ENCODE measurements at regions not wholly inside any gene's neighbourhood (a gene's known extent, or its start where the extent isn't known, plus 50 kb on each side); places are given as distances from the start of the nearest gene placed in this dataset.

GRCh38 chr3:157692468-157692867 is 189.3 kb upstream of the VEPH1 start:
- DNase-seq (ENCODE audit: low read depth) = no peak
- TF ChIP-seq, protein P1, sequence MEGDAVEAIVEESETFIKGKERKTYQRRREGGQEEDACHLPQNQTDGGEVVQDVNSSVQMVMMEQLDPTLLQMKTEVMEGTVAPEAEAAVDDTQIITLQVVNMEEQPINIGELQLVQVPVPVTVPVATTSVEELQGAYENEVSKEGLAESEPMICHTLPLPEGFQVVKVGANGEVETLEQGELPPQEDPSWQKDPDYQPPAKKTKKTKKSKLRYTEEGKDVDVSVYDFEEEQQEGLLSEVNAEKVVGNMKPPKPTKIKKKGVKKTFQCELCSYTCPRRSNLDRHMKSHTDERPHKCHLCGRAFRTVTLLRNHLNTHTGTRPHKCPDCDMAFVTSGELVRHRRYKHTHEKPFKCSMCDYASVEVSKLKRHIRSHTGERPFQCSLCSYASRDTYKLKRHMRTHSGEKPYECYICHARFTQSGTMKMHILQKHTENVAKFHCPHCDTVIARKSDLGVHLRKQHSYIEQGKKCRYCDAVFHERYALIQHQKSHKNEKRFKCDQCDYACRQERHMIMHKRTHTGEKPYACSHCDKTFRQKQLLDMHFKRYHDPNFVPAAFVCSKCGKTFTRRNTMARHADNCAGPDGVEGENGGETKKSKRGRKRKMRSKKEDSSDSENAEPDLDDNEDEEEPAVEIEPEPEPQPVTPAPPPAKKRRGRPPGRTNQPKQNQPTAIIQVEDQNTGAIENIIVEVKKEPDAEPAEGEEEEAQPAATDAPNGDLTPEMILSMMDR (IDR thresholded peaks at IDR 0.05; ENCODE audit: insufficient read depth, low read depth, low read length, missing control alignments) = no peak
- no peak overlapping the region for H3K4me3 ChIP-seq (ENCODE audit: low read length)

- no peak for DNase-seq (ENCODE audit: low read depth)
- no peak overlapping the region for H3K4me3 ChIP-seq (ENCODE audit: low read length)
- TF ChIP-seq, protein P1 (IDR thresholded peaks at IDR 0.05; ENCODE audit: insufficient read depth, low read depth, low read length, missing control alignments) = no peak
Measured at GRCh38 chr3:157683668-157684067, 180.5 kb upstream of the VEPH1 start.

- TF ChIP-seq, protein P1 (IDR thresholded peaks at IDR 0.05; ENCODE audit: insufficient read depth, low read depth, low read length, missing control alignments) = no peak
- DNase-seq (ENCODE audit: low read depth) = no peak
- no peak overlapping the region for H3K4me3 ChIP-seq (ENCODE audit: low read length)
Measured at GRCh38 chr3:157672061-157672460, 168.8 kb upstream of the VEPH1 start.

- H3K4me3 ChIP-seq (ENCODE audit: low read length) = no peak overlapping the region
- TF ChIP-seq, protein P1 (IDR thresholded peaks at IDR 0.05; ENCODE audit: insufficient read depth, low read depth, low read length, missing control alignments) = no peak
- no peak for DNase-seq (ENCODE audit: low read depth)
Measured at GRCh38 chr3:157671656-157672055, 168.4 kb upstream of the VEPH1 start.

GRCh38 chr3:157669416-157669815 is 166.2 kb upstream of the VEPH1 start:
- TF ChIP-seq, protein P1 (IDR thresholded peaks at IDR 0.05; ENCODE audit: insufficient read depth, low read depth, low read length, missing control alignments) = no peak
- DNase-seq (ENCODE audit: low read depth) = no peak
- no peak overlapping the region for H3K4me3 ChIP-seq (ENCODE audit: low read length)

DNA sequence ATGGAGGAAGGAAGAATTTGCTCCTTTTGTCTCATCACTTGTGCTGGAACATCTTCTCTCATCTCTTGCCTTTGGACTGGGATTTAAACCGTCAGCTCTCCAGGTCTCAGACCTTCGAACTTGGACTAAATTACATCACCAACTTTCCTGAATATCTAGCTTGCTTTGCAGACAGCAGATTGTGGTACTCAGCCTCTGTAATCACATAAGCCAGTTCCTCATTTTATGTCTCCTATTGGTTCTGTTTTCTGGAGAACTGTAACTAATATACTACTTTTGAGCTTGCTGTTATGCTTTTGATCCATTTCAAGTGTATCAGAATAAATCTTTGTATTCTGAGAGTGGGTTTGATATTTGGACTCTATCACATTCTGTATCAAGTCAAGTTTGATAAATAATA is 164.3 kb upstream of the VEPH1 start:
- TF ChIP-seq, protein P1 (IDR thresholded peaks at IDR 0.05; ENCODE audit: insufficient read depth, low read depth, low read length, missing control alignments) = no peak
- H3K4me3 ChIP-seq (ENCODE audit: low read length) = no peak overlapping the region
- no peak for DNase-seq (ENCODE audit: low read depth)

GRCh38 chr3:157662171-157662570 is 159.0 kb upstream of the VEPH1 start:
- TF ChIP-seq, protein P1 (IDR thresholded peaks at IDR 0.05; ENCODE audit: insufficient read depth, low read depth, low read length, missing control alignments) = no peak
- no peak for DNase-seq (ENCODE audit: low read depth)
- no peak overlapping the region for H3K4me3 ChIP-seq (ENCODE audit: low read length)

Measured in epithelial cell of esophagus (primary cell).